K562 (cell line): ENCODE measurements at regions not wholly inside any gene's neighbourhood (a gene's known extent, or its start where the extent isn't known, plus 50 kb on each side); places are given as distances from the start of the nearest gene placed in this dataset.

ENCODE experiments used
- ATAC-seq: fragments of 200-7000 bp; cut with Tn5 transposase; 3 replicates; pipeline ENCODE4 v1.9.1; 2020; ENCODE audit warnings: moderate library complexity
- BruUV-seq: library from RNA; stranded (reverse); fragments of 400-500 nt; replicated peaks from 2 replicates; lab custom pipeline; 2021; lab: Mats Ljungman, UMichigan
- CTCF ChIA-PET: fragments of 300-600 bp; formaldehyde crosslinking; extraction: SDS; loops from one replicate; lab custom pipeline; 2021; ENCODE audit warnings: low intra/inter-chr PET ratio; lab: Yijun Ruan, JAX
- POLR2A ChIA-PET: fragments of 300-600, 350-650 bp; sonication (Branson Sonifier 250); formaldehyde crosslinking; extraction: SDS; loops from one replicate; lab custom pipeline; 2021; ENCODE audit warnings: antibody characterized with exemption, inconsistent platforms; lab: Yijun Ruan, JAX
- DNase-seq, 4 experiments: peaks; one replicate each; pipeline versions ENCODE4 v3.0.0 to v3.0.0-alpha.2; 2011 to 2018; ENCODE audit warnings: low spot score in 3 of 4, mixed read lengths in 3 of 4; ENCODE audit errors: extremely low read depth in 1 of 4
- FAIRE-seq: peaks from 2 replicates; lab custom pipeline; 2011; peaks lifted over from hg19 to GRCh38; lab: Jason Lieb, UNC
- H2AFZ ChIP-seq: 2 replicates; pipeline ENCODE4 v1.6.0; 2011; ENCODE audit warnings: low read depth, low read length, control low read depth, inconsistent platforms
- H3K27ac ChIP-seq: fragments of 200-600 bp; 3 replicates; pipeline ENCODE4 v1.8.0; 2011; ENCODE audit warnings: low read depth, mild to moderate bottlenecking, control low read depth, inconsistent platforms, low read length, moderate library complexity, mixed read lengths; ENCODE audit errors: extremely low read depth
- H3K27me3 ChIP-seq, 2 experiments: fragments of 300-600 bp in 1 of 2; 2 replicates in 1 of 2; 3 replicates in 1 of 2; pipeline versions ENCODE4 v1.6.0 to v1.8.0; 2011; ENCODE audit warnings: inconsistent platforms in 2 of 2, low read length in 2 of 2, mild to moderate bottlenecking in 1 of 2, mixed read lengths in 1 of 2, moderate library complexity in 1 of 2; ENCODE audit not compliant: control insufficient read depth in 2 of 2, insufficient read depth in 2 of 2
- H3K36me3 ChIP-seq: fragments of 300-600 bp; 3 replicates; pipeline ENCODE4 v1.8.0; 2011; ENCODE audit warnings: mild to moderate bottlenecking, low read length, inconsistent platforms; ENCODE audit not compliant: control insufficient read depth, insufficient read depth
- H3K4me1 ChIP-seq, 2 experiments: fragments of 200-600 bp in 1 of 2; replicated peaks in 1 of 2; 2 replicates in 1 of 2; 3 replicates in 1 of 2; pipeline versions ENCODE4 v1.5.1 to v1.8.0; 2011; ENCODE audit warnings: inconsistent platforms in 2 of 2, low read length in 2 of 2, mild to moderate bottlenecking in 1 of 2, mixed read lengths in 1 of 2, moderate library complexity in 1 of 2; ENCODE audit not compliant: control insufficient read depth in 2 of 2, insufficient read depth in 2 of 2
- H3K4me2 ChIP-seq: 2 replicates; pipeline ENCODE4 v1.6.1; 2011; ENCODE audit warnings: low read length, control low read depth, inconsistent platforms, mixed read lengths; ENCODE audit not compliant: insufficient read depth
- H3K4me3 ChIP-seq: fragments of 200-600 bp; sonication (generic), shearing (Covaris generic); 2 replicates; pipeline ENCODE4 v1.5.1; 2016; ENCODE audit warnings: control low read depth, inconsistent platforms
- H3K79me2 ChIP-seq: fragments of 200-600 bp; 3 replicates; pipeline ENCODE4 v1.8.0; 2011; ENCODE audit warnings: low read length, inconsistent platforms; ENCODE audit not compliant: control insufficient read depth, insufficient read depth
- H3K9ac ChIP-seq, 2 experiments: 2 replicates each; pipeline versions ENCODE4 v1.6.0 to v1.6.1; 2011; ENCODE audit warnings: low read depth in 2 of 2, low read length in 2 of 2, control low read depth in 1 of 2, inconsistent platforms in 1 of 2, mild to moderate bottlenecking in 1 of 2, mixed read lengths in 1 of 2; ENCODE audit not compliant: insufficient read depth in 1 of 2
- H3K9me1 ChIP-seq: one replicate; pipeline ENCODE4 v1.6.0; 2011; ENCODE audit warnings: inconsistent platforms, mild to moderate bottlenecking, low read length, moderate library complexity; ENCODE audit not compliant: control insufficient read depth, insufficient read depth
- H3K9me3 ChIP-seq: replicated peaks from 2 replicates; pipeline ENCODE4 v1.5.1; 2011; ENCODE audit warnings: low read depth, low read length, inconsistent platforms; ENCODE audit not compliant: control insufficient read depth, insufficient read depth
- H4K20me1 ChIP-seq: replicated peaks from 2 replicates; pipeline ENCODE4 v1.6.1; 2011; ENCODE audit warnings: low read length, inconsistent platforms, mixed read lengths; ENCODE audit not compliant: control insufficient read depth, insufficient read depth
- ARID4B ChIP-seq: sonication (generic); formaldehyde crosslinking; IDR thresholded peaks from 2 replicates; pipeline ENCODE4 v1.8.0; 2022; ENCODE audit warnings: mild to moderate bottlenecking, missing genetic modification reagents
- CBFA2T3 ChIP-seq: fragments of 450-650 bp; IDR thresholded peaks from 2 replicates; pipeline ENCODE4 v1.6.1; 2017
- KAT2B ChIP-seq: IDR thresholded peaks from one replicate; pipeline ENCODE4 v1.6.1; 2012; ENCODE audit warnings: low read depth, mild to moderate bottlenecking, control low read depth, inconsistent platforms, low read length, moderate library complexity
- MBD1 ChIP-seq: fragments of 250-450 bp; sonication (Bioruptor Pico); IDR thresholded peaks from 2 replicates; pipeline ENCODE4 v1.8.0; 2022; ENCODE audit warnings: inconsistent platforms
- MNT ChIP-seq, 2 experiments: fragments of 450-650 bp; conservative IDR thresholded peaks; 2 replicates each; pipeline ENCODE4 v1.6.1; 2017; ENCODE audit warnings: mild to moderate bottlenecking in 2 of 2, moderate library complexity in 2 of 2
- POLR2AphosphoS2 ChIP-seq: IDR thresholded peaks from 2 replicates; pipeline ENCODE4 v1.6.1; 2012; ENCODE audit warnings: low read length, improper control_type of control experiment
- STAG1 ChIP-seq: sonication (generic); formaldehyde crosslinking; IDR thresholded peaks from 2 replicates; pipeline ENCODE4 v1.5.0; 2020; ENCODE audit warnings: missing genetic modification reagents, borderline replicate concordance
- STAT5B ChIP-seq: fragments of 250-450 bp; sonication (Bioruptor Pico); IDR thresholded peaks from 2 replicates; pipeline ENCODE4 v1.8.0; 2021; ENCODE audit warnings: mild to moderate bottlenecking, inconsistent platforms
- ZBTB11 ChIP-seq, 3 experiments: fragments of 200-800 bp in 1 of 3; fragments of 250-450 bp in 1 of 3; fragments of 450-650 bp in 1 of 3; sonication (Bioruptor Pico) in 1 of 3; sonication (Bioruptor generic) in 1 of 3; formaldehyde crosslinking in 1 of 3; IDR thresholded peaks; 2 replicates each; pipeline versions ENCODE4 v1.6.1 to v1.8.0; 2016 to 2022; ENCODE audit warnings: mild to moderate bottlenecking in 2 of 3, missing genetic modification characterization in 2 of 3, missing compliant biosample characterization in 1 of 3, moderate library complexity in 1 of 3
- ZFP1 ChIP-seq: fragments of 450-650 bp; formaldehyde crosslinking; IDR thresholded peaks from 2 replicates; pipeline ENCODE4 v1.4.0; 2020; ENCODE audit warnings: mild to moderate bottlenecking, mixed read lengths
- WGBS: fragments of 100-300 bp; shearing (Covaris generic); methylation state at CpG from one replicate; pipeline ENCODE4 v1.1.6; 2016; ENCODE audit warnings: low coverage, mixed read lengths; ENCODE audit not compliant: insufficient coverage; ENCODE audit errors: missing lambda C conversion rate; 5-methylcytosine and 5-hydroxymethylcytosine counted together
- in situ Hi-C: fragments of 300-500 bp; cut with MboI; formaldehyde crosslinking; loops from 4 replicates; pipeline ENCODE4 v1.15.0; 2018; ENCODE audit warnings: inconsistent platforms, mixed read lengths
- intact Hi-C: fragments of 100-400 bp; cut with micrococcal nuclease; formaldehyde crosslinking; loops from 2 replicates; pipeline ENCODE4 v1.14.2; 2022

GRCh38 chr4:58658701-58659100, 1548.5 kb upstream of the IGFBP7 start:
- DNase-seq = no peak
- no peak for FAIRE-seq
- Histone ChIP-seq H4K20me1 (no peaks in the 10 kb centered on the region), H3K4me2 (no peak overlapping the region), H3K79me2 (no peaks in the 10 kb centered on the region), H3K9ac (no peak overlapping the region), H3K27ac (no peak overlapping the region), H3K4me3 (no peak overlapping the region), H3K9me1 (no peaks in the 10 kb centered on the region), H3K9me3 (0 out of 2 replicates have a peak, but pooled peaks cover 1% of the 10 kb centered on the region), H3K27me3 (no peaks in the 10 kb centered on the region), H3K36me3 (no peaks in the 10 kb centered on the region), H3K4me1 (no peaks in the 10 kb centered on the region), H2AFZ (no peak overlapping the region)
- 4% methylated on average over 2 of the region's 2 CpGs for whole genome bisulfite sequencing
- in situ Hi-C loops (no loop called here), intact Hi-C loops (no loop called here)
- BruUV-seq = no TSS peak
- ChIA-PET CTCF (no interaction called here), POLR2A (no interaction called here)
- no peak for TF ChIP-seq ZFP1 (CRISPR knock-in tag)
- TF ChIP-seq ARID4B = no peak
- no peak for TF ChIP-seq MNT (conservative IDR thresholded peaks at IDR 0.05)
- no peak for TF ChIP-seq CBFA2T3
- no peak for TF ChIP-seq STAT5B (CRISPR knock-in tag)
- no peak for TF ChIP-seq STAG1 (CRISPR knock-in tag)
- TF ChIP-seq ZBTB11 (CRISPR knock-in tag; IDR thresholded peaks at IDR 0.05) = no peak
- no peak for TF ChIP-seq POLR2AphosphoS2
- TF ChIP-seq KAT2B = no peak
- no peak for TF ChIP-seq MBD1 (CRISPR knock-in tag)
- no peak for ATAC-seq
